ENCODE measurements at regions not wholly inside any gene's neighbourhood (a gene's known extent, or its start where the extent isn't known, plus 50 kb on each side); places are given as distances from the start of the nearest gene placed in this dataset.

GRCh38 chr3:25113891-25114290 lies 314.2 kb upstream of the RARB start:
- DNase-seq (ENCODE audit: low spot score in 2 of 2) (no peak), ATAC-seq (no peak)
- no peaks in the 10 kb centered on the region for H3K36me3 Mint-ChIP-seq
- no peak overlapping the region for H3K27ac Mint-ChIP-seq
- H3K9me3 Mint-ChIP-seq: peaks cover 0 to 6% of the 10 kb centered on the region in 2 donors

DNA sequence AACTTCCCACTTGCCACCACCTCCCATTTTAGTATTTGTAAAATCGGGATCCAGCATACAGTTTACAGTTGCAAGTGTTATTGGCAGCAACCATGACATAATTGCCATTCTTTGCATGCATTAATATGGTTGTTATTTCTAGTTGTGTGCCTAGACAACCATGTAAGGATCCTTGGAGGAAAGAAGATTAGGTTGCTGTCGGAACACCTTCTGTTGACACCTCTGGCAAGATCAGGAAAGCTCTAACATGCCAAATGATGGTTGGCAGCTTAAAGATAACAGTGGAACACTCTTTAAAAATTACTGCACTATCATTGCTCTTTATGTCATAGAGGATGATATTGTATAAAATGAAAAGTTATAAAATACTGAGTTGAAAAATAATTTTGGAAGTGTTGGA lies 313.5 kb upstream of the RARB start:
- H3K27ac Mint-ChIP-seq: no peak overlapping the region
- no peak for ATAC-seq
- no peaks in the 10 kb centered on the region for H3K36me3 Mint-ChIP-seq
- peaks cover 0 to 6% of the 10 kb centered on the region in 2 donors for H3K9me3 Mint-ChIP-seq
- no peak for DNase-seq (ENCODE audit: low spot score in 2 of 2)

GRCh38 chr3:25117005-25117593 lies 311.0 kb upstream of the RARB start:
- H3K27ac Mint-ChIP-seq: no peak overlapping the region
- ATAC-seq (no peak), DNase-seq (ENCODE audit: low spot score in 2 of 2) (no peak)
- peaks cover 3 to 6% of the 10 kb centered on the region in 2 donors for H3K9me3 Mint-ChIP-seq
- H3K36me3 Mint-ChIP-seq: no peaks in the 10 kb centered on the region

- DNase-seq (ENCODE audit: low spot score in 2 of 2) (no peak), ATAC-seq (no peak)
- Mint-ChIP-seq H3K36me3 (no peaks in the 10 kb centered on the region), H3K27ac (no peak overlapping the region), H3K9me3 (peaks cover 9 to 13% of the 10 kb centered on the region in 2 donors)
Observed at GRCh38 chr3:25119682-25120081, 308.4 kb upstream of the RARB start.

GRCh38 chr3:25120665-25121064 lies 307.4 kb upstream of the RARB start:
- ATAC-seq (no peak), DNase-seq (ENCODE audit: low spot score in 2 of 2) (no peak)
- H3K36me3 Mint-ChIP-seq: no peaks in the 10 kb centered on the region
- peaks cover 9 to 13% of the 10 kb centered on the region in 2 donors for H3K9me3 Mint-ChIP-seq
- no peak overlapping the region for H3K27ac Mint-ChIP-seq

GRCh38 chr3:25125201-25125600 lies 302.9 kb upstream of the RARB start:
- no peak for DNase-seq (ENCODE audit: low spot score in 2 of 2)
- Mint-ChIP-seq H3K9me3 (peaks cover 16 to 22% of the 10 kb centered on the region in 2 donors), H3K27ac (no peak overlapping the region), H3K36me3 (no peaks in the 10 kb centered on the region)
- ATAC-seq: no peak

DNA sequence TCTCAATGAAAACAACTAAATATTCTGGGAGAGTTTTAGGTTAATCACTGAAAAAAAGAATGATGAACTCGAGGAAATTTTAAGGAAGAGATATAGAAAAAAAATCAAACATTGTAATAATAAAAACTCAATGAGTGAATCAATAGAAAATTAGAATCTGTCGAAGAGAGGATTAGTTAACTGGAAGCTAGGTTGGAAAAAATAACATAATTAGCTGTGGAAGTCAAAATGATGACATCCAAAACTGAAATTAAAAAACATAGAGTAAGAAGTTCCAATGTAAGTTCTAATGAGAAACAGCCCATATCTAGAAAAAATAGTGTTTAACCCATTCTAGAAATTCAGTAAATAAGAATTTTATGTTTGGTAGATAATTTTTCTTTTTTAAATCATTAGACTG lies 299.3 kb upstream of the RARB start:
- H3K27ac Mint-ChIP-seq: no peak overlapping the region
- peaks cover 20 to 28% of the 10 kb centered on the region in 2 donors for H3K9me3 Mint-ChIP-seq
- ATAC-seq (no peak), DNase-seq (ENCODE audit: low spot score in 2 of 2) (no peak)
- H3K36me3 Mint-ChIP-seq: peaks cover 0 to 4% of the 10 kb centered on the region in 2 donors

DNA sequence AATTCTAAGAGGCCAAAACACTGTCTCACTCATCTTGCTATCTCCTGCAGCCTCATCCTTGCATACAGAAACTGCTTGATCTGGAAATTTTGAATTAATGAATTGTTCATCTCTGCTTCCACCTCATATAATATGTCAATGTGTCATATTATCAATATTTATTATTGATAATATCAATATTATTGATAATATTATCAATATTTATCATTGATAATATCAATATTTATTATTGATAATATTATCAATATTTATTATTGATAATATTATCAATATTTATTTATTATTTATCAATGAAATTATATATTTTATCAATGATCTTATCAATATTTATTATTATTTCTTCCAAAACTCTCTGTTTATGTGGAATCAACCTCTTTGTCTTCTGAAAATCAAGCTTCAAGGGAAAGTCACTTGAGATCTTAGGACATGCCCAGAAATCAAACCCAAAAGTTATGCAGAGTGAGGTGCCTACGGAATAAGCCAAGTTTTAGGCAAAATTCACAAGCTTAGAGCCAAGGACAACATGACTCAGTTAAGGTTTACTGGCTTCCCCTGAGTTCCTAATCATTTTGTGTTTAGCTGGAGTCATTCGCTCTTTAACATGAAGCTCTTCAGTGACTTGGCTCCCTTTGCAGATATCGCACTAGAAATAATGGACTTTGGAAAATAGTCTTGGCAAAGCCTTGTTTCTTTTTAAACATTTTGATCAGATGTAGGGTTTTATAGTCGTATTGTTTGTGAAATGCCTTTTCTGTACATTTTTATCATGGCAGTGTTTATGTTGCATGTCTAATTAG lies 297.1 kb upstream of the RARB start:
- H3K9me3 Mint-ChIP-seq: peaks cover 22 to 26% of the 10 kb centered on the region in 2 donors
- ATAC-seq: no peak
- no peak overlapping the region for H3K27ac Mint-ChIP-seq
- peaks cover 0 to 4% of the 10 kb centered on the region in 2 donors for H3K36me3 Mint-ChIP-seq
- no peak for DNase-seq (ENCODE audit: low spot score in 2 of 2)

DNA sequence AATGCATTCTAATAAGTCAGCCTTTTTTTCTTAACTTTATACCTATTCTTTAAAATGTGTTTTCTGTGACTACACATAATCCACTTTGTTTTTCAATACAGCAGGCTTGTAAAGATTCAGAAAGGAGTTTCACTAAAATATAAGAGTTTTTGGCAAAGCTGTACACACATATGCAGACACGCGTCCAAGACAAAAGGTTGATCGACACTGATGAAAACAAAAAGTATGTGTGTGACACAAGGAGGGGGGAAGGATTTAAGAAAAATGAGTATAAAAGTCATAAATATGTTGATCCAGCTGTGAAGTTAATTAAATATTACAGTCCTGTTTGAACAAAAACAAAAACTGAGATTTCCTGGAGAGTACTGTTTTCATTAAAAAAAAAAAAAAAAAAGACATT lies 294.5 kb upstream of the RARB start:
- Mint-ChIP-seq H3K9me3 (peaks cover 13 to 16% of the 10 kb centered on the region in 2 donors), H3K36me3 (peaks cover 0 to 4% of the 10 kb centered on the region in 2 donors), H3K27ac (no peak overlapping the region)
- ATAC-seq: no peak
- DNase-seq (ENCODE audit: low spot score in 2 of 2): no peak

DNA sequence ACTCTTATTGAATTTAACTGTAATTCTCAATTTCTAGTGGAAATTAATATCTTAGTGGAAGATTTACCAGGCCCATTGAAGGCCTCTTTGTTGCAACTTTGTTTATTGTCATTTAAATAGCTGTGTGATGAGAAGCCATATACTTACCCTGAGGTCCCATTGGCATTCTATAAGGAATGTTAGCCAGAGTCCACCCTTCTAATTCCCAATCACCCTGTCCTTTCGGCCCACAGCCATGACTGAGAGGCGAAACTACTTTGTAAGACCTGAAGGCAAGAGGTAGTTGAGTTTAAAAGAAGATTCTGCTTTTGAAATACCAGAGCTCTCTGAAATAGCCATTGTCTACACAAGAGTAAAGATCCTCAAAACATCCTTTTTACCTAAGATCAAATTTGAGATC lies 290.5 kb upstream of the RARB start:
- H3K27ac Mint-ChIP-seq: no peak overlapping the region
- no peak for ATAC-seq
- H3K36me3 Mint-ChIP-seq: no peaks in the 10 kb centered on the region
- peaks cover 0 to 4% of the 10 kb centered on the region in 2 donors for H3K9me3 Mint-ChIP-seq
- no peak for DNase-seq (ENCODE audit: low spot score in 2 of 2)

DNA sequence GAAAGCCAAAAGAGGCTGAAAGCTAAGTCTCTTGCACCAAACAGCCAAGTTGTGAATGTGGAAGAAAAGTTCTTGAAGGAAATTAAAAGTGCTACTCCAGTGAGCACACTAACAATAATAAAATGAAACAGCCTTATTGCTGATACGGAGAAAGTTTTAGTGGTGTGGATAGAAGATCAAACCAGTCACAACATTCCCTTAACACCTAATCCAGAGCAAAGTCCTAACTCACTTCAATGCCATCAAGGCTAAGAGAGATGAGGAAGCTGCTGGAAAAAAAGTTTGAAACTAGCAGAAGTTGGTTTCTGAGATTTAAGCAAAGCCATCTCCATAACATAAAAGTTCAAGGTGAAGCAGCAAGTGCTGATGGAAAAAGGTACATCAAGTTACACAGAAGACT lies 288.8 kb upstream of the RARB start:
- Mint-ChIP-seq H3K36me3 (no peaks in the 10 kb centered on the region), H3K9me3 (peaks cover 3 to 4% of the 10 kb centered on the region in 2 donors)
- no peak for ATAC-seq

DNA sequence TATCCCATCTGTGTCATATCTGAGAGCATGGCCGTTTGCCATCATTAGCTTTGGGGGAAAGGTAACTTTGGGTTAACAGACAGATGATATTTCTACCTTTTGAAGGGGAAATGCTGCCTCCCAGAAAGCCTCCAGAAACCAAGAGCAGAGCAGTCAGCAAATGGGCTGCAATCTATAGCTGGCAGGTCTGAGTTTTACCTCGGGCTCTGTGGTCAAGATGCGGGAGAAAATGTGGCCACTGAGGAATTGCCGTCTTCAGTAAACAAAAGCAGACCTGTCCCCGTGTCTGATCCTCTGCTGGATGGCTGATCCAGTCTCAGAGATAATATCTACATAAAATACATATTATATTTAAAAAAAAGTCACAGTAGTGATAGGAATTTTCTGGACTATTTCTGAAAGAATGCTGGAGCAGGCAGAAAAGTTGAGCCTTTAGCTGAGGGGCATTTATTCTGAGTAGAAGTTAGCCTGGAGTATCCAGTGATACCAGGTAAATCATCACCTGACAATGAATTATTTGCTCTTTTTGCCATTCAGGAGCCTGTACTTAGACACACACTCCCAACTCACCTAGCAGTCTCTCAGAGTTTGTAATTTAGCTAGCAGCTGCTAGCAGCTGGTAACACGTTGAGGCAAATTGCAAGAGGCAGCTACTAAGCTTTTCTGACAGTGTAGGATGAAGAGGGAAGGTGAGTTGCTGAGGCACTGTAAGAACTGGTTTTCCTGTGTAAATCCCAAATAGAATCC lies 285.3 kb upstream of the RARB start:
- H3K27ac Mint-ChIP-seq: no peak overlapping the region
- ATAC-seq (no peak), DNase-seq (ENCODE audit: low spot score in 2 of 2) (no peak)
- peaks cover 0 to 3% of the 10 kb centered on the region in 2 donors for H3K9me3 Mint-ChIP-seq
- H3K36me3 Mint-ChIP-seq: no peaks in the 10 kb centered on the region

More for the DNA sequence above, 288.8 kb upstream of the RARB start:
- DNase-seq (ENCODE audit: low spot score in 2 of 2): no peak
- H3K27ac Mint-ChIP-seq: no peak overlapping the region

DNA sequence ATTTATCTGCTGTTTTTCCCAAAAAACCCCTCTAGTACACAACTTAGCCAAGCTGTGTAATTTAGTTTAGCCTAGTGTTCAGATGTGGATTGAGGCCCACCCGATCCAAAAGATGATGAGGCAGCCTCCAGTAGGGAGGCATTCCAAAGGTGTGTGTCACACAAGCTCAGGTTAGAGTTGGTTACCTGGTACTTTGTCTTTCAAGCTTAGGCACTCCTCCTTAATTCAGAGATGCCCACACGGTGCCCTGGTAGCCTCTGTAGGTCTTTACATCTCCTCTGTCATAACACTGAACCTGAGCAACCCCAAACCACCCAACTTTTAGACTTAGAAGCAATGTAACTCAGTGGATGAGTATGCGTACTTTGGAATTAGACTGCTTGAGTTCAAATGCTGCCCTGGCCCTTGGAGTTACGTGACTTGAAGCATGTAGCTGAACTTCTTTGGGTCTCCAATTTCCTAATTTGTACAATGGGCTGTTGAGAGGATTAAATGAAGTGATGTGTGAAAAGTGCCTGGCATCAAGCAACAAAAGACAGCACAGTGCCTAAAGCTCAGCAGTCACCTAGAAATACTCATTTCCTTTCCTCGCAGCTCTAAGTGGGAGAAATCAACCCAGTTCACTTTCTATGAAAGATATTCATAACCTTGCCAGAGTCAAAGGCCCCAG lies 284.6 kb upstream of the RARB start:
- no peak overlapping the region for H3K27ac Mint-ChIP-seq

GRCh38 chr3:25144430-25144829 lies 283.6 kb upstream of the RARB start:
- Mint-ChIP-seq H3K27ac (no peak overlapping the region), H3K9me3 (peaks cover 0 to 3% of the 10 kb centered on the region in 2 donors), H3K36me3 (no peaks in the 10 kb centered on the region)
- DNase-seq (ENCODE audit: low spot score in 2 of 2) (no peak), ATAC-seq (no peak)

More for the DNA sequence above, 284.6 kb upstream of the RARB start:
- DNase-seq (ENCODE audit: low spot score in 2 of 2): no peak
- ATAC-seq: no peak
- Mint-ChIP-seq H3K36me3 (no peaks in the 10 kb centered on the region), H3K9me3 (peaks cover 0 to 3% of the 10 kb centered on the region in 2 donors)

- no peak for ATAC-seq
- no peak for DNase-seq (ENCODE audit: low spot score in 2 of 2)
- H3K9me3 Mint-ChIP-seq: peaks cover 0 to 3% of the 10 kb centered on the region in 2 donors
- no peaks in the 10 kb centered on the region for H3K36me3 Mint-ChIP-seq
- H3K27ac Mint-ChIP-seq: no peak overlapping the region
Observed at GRCh38 chr3:25145176-25145575, 282.9 kb upstream of the RARB start.

DNA sequence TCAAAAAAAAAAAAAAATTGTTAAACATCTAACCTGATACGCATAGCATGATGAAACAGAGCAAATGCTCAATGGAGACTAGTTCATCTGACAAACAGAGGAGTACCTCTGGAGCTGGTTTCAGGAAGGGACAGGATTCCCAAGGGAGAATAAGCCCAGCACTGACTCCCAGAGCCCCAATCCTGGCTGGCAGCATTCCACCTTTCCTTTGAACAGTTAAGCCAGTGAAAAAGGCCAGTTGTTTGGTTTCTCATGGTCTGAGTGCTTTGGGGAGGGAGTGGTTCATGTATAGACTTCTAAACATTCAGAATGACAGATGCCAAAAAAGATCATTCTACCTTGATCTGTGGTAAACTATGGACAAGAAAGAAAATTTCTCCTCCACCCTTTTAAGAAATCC lies 277.9 kb upstream of the RARB start:
- peaks cover 0 to 12% of the 10 kb centered on the region in 2 donors for H3K9me3 Mint-ChIP-seq
- no peaks in the 10 kb centered on the region for H3K36me3 Mint-ChIP-seq
- H3K27ac Mint-ChIP-seq: no peak overlapping the region
- DNase-seq (ENCODE audit: low spot score in 2 of 2) (no peak), ATAC-seq (no peak)
